Glutamatergic neuron (in vitro differentiated cells): ENCODE measurements at regions not wholly inside any gene's neighbourhood (a gene's known extent, or its start where the extent isn't known, plus 50 kb on each side); places are given as distances from the start of the nearest gene placed in this dataset.

Source experiments
- DNase-seq: peaks from one replicate; pipeline ENCODE4 v3.0.0; 2022
- H3K27ac Mint-ChIP-seq: one replicate; pipeline ENCODE4 v1.8.0; 2020; ENCODE audit warnings: mild to moderate bottlenecking, mixed read lengths, inconsistent platforms; ENCODE audit not compliant: unreplicated experiment
- H3K27me3 Mint-ChIP-seq: one replicate; pipeline ENCODE4 v1.8.0; 2020; ENCODE audit warnings: mild to moderate bottlenecking, moderate library complexity, mixed read lengths, inconsistent platforms; ENCODE audit not compliant: unreplicated experiment
- H3K36me3 Mint-ChIP-seq: one replicate; pipeline ENCODE4 v1.8.0; 2020; ENCODE audit warnings: mild to moderate bottlenecking, mixed read lengths, inconsistent platforms; ENCODE audit not compliant: unreplicated experiment
- H3K4me1 Mint-ChIP-seq: one replicate; pipeline ENCODE4 v1.8.0; 2020; ENCODE audit warnings: mild to moderate bottlenecking, low read depth, mixed read lengths, inconsistent platforms; ENCODE audit not compliant: unreplicated experiment
- H3K4me3 Mint-ChIP-seq: one replicate; pipeline ENCODE4 v1.8.0; 2020; ENCODE audit warnings: mild to moderate bottlenecking, mixed read lengths, inconsistent platforms; ENCODE audit not compliant: unreplicated experiment
- H3K9me3 Mint-ChIP-seq: one replicate; pipeline ENCODE4 v1.8.0; 2020; ENCODE audit warnings: mild to moderate bottlenecking, moderate library complexity, mixed read lengths, inconsistent platforms; ENCODE audit not compliant: unreplicated experiment
- TF ChIP-seq, protein P1 (sequence below): fragments of 200-600 bp; sonication (generic); IDR thresholded peaks from one replicate; pipeline ENCODE4 v1.5.0; 2021; ENCODE audit not compliant: partially characterized antibody, unreplicated experiment

GRCh38 chr20:9955646-9956045 lies 79.1 kb upstream of the ANKEF1 start:
- H3K4me3 Mint-ChIP-seq: no peak overlapping the region
- no peak for DNase-seq
- TF ChIP-seq, protein P1, sequence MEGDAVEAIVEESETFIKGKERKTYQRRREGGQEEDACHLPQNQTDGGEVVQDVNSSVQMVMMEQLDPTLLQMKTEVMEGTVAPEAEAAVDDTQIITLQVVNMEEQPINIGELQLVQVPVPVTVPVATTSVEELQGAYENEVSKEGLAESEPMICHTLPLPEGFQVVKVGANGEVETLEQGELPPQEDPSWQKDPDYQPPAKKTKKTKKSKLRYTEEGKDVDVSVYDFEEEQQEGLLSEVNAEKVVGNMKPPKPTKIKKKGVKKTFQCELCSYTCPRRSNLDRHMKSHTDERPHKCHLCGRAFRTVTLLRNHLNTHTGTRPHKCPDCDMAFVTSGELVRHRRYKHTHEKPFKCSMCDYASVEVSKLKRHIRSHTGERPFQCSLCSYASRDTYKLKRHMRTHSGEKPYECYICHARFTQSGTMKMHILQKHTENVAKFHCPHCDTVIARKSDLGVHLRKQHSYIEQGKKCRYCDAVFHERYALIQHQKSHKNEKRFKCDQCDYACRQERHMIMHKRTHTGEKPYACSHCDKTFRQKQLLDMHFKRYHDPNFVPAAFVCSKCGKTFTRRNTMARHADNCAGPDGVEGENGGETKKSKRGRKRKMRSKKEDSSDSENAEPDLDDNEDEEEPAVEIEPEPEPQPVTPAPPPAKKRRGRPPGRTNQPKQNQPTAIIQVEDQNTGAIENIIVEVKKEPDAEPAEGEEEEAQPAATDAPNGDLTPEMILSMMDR: no peak
- H3K9me3 Mint-ChIP-seq: peaks cover 1% of the 10 kb centered on the region
- H3K27ac Mint-ChIP-seq: no peak overlapping the region
- H3K27me3 Mint-ChIP-seq: peaks cover 4% of the 10 kb centered on the region
- no peaks in the 10 kb centered on the region for H3K4me1 Mint-ChIP-seq
- no peaks in the 10 kb centered on the region for H3K36me3 Mint-ChIP-seq

- Mint-ChIP-seq H3K9me3 (peaks cover under 1% of the 10 kb centered on the region), H3K4me3 (no peak overlapping the region), H3K36me3 (no peaks in the 10 kb centered on the region), H3K27me3 (peaks cover 2% of the 10 kb centered on the region), H3K4me1 (no peaks in the 10 kb centered on the region), H3K27ac (no peak overlapping the region)
- TF ChIP-seq, protein P1: no peak
- no peak for DNase-seq
These were observed 85.2 kb upstream of the ANKEF1 start for GRCh38 chr20:9949563-9949962.

DNA sequence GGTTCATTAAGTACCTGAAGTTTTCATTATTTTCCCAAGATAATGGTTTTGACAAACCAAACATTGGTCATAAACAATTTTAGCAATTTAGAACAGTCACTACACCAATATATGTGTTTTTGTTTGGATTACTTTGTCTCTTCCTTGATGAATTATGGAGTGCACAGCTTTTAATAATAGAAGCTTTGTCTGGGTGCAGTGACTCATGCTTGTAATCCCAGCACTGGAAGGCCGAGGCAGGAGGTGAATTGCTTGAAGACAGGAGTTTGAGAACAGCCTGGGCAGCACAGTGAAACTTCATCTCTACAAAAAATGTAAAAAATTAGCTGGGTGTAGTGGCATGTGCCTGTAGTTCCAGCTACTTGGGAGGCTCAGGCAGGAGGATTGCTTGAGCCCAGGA lies 89.4 kb upstream of the ANKEF1 start:
- no peaks in the 10 kb centered on the region for H3K4me1 Mint-ChIP-seq
- no peaks in the 10 kb centered on the region for H3K9me3 Mint-ChIP-seq
- no peaks in the 10 kb centered on the region for H3K36me3 Mint-ChIP-seq
- TF ChIP-seq, protein P1: no peak
- no peaks in the 10 kb centered on the region for H3K27me3 Mint-ChIP-seq
- no peak overlapping the region for H3K27ac Mint-ChIP-seq
- no peak for DNase-seq
- H3K4me3 Mint-ChIP-seq: no peak overlapping the region

DNA sequence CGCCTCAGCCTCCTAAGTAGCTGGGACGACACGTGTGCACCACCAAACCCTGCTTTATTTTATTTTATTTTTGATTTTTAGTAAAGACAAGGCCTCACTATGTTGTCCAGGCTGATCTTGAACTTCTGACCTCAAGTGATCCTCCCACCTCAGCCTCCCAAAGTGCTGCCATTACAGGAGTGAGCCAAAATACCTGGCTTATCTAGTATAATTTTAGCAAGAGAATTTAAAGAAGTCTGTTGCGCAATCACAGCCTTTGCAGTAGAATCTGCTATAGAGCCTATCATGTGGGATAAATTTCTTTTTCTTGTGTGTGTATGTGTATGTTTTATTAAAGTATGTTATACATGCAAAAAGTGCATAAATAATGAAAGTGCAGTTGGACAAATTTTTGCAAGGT lies 92.1 kb upstream of the ANKEF1 start:
- Mint-ChIP-seq H3K4me1 (no peaks in the 10 kb centered on the region), H3K27ac (no peak overlapping the region), H3K36me3 (no peaks in the 10 kb centered on the region), H3K9me3 (no peaks in the 10 kb centered on the region), H3K27me3 (no peaks in the 10 kb centered on the region), H3K4me3 (no peak overlapping the region)
- no peak for DNase-seq
- TF ChIP-seq, protein P1: no peak

- DNase-seq: no peak
- Mint-ChIP-seq H3K4me3 (no peak overlapping the region), H3K27ac (no peak overlapping the region), H3K27me3 (no peaks in the 10 kb centered on the region), H3K4me1 (no peaks in the 10 kb centered on the region), H3K9me3 (no peaks in the 10 kb centered on the region), H3K36me3 (no peaks in the 10 kb centered on the region)
- TF ChIP-seq, protein P1: no peak
These were observed 94.5 kb upstream of the ANKEF1 start for GRCh38 chr20:9940329-9940728.
